ENCODE measurements at regions not wholly inside any gene's neighbourhood (a gene's known extent, or its start where the extent isn't known, plus 50 kb on each side); places are given as distances from the start of the nearest gene placed in this dataset.
A peak's percentile ranks its signal among the peaks of the same experiment; 100 is the strongest.

DNA sequence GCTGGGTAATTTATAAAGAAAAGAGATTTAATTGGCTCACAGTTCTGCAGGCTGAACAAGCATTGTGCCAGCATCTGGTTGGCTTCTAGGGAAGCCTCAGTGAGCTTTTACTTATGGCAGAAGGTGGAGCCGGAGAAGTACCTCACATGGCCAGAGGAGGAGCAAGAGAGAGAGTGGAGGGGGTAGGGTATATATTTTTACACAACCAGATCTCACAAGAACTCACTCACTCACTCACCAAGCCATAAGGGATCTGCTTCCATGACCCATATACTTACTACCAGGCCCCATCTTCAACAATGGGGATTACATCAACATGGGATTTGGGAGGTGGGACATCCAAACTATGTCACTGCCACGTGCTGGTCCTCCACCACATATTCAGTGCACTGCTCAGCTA lies 117.2 kb upstream of the PRNP start:
- no peak overlapping the region for H3K14ac ChIP-seq (ENCODE audit: insufficient read length)
- no peaks in the 10 kb centered on the region; a peak in 1 of 8 replicates for H3K36me3 ChIP-seq (ENCODE audit: control insufficient read depth in 2 of 4, insufficient read depth in 4 of 4, low read length in 3 of 4)
- H2AK5ac ChIP-seq (ENCODE audit: low read depth, low read length): no peak overlapping the region
- peaks cover 0 to 3% (median 1%) of the 10 kb centered on the region in 4 experiments; a peak in 2 of 7 replicates for H3K4me1 ChIP-seq (replicated peaks in 1 of 4; ENCODE audit: control insufficient read depth in 3 of 4, insufficient read depth in 4 of 4, low read length in 3 of 4)
- 88% methylated on average over 2 of the region's 2 CpGs; no CpG with 5 or more reads in 1 of the 2 experiments for WGBS, 2 experiments (ENCODE audit: extremely low coverage in 1 of 2, insufficient coverage in 1 of 2, insufficient read length in 1 of 2, insufficient replicate concordance in 2 of 2, low coverage in 1 of 2, low lambda C conversion rate in 2 of 2, missing lambda C conversion rate in 1 of 2)
- peaks cover 0 to 7% of the 10 kb centered on the region in 2 experiments; a peak in 2 of 4 replicates for H3K9me3 ChIP-seq (ENCODE audit: insufficient read depth in 2 of 2, low read depth in 1 of 2, low read length in 1 of 2)
- H2BK20ac ChIP-seq (ENCODE audit: low read length): no peak overlapping the region
- DNase-seq (ENCODE audit: low read depth in 1 of 2, low spot score in 2 of 2) (peak in 1 of 2 experiments; percentile 63), FAIRE-seq (no peak)
- H3K18ac ChIP-seq (ENCODE audit: extremely low read depth, low read length): no peak overlapping the region; the same call in 1 of the 2 replicates
- H2BK5ac ChIP-seq (ENCODE audit: low read depth, low read length): no peak overlapping the region
- no peak overlapping the region for H4K5ac ChIP-seq (ENCODE audit: insufficient read length, low read depth, low read length)
- CTCF ChIA-PET (ENCODE audit: partially characterized antibody): interaction anchor here (0.6 to 7.5 kb wide), 28 partner anchors 8 to 414 kb away, joined by 3 to 65 read pairs (median 4); no protein-coding TSS in a partner anchor
- no peak overlapping the region for H2BK120ac ChIP-seq (replicated peaks; ENCODE audit: low read depth, low read length)
- no peak overlapping the region for H2AFZ ChIP-seq (ENCODE audit: low read length)
- no peak overlapping the region for H4K91ac ChIP-seq (replicated peaks; ENCODE audit: insufficient read length, low read length)
- no peak overlapping the region for H3K4me2 ChIP-seq (ENCODE audit: insufficient read depth in 1 of 2, low read depth in 2 of 2, low read length in 2 of 2)
- H3K27me3 ChIP-seq (replicated peaks in 1 of 4; ENCODE audit: control insufficient read depth in 3 of 4, extremely low read depth in 1 of 4, insufficient read depth in 3 of 4, low read length in 3 of 4): peaks cover 0 to 1% (median 0%) of the 10 kb centered on the region in 4 experiments; a peak in 1 of 7 replicates
- no peak overlapping the region for H4K8ac ChIP-seq (ENCODE audit: extremely low read depth, insufficient read depth, low read length)
- H3K27ac ChIP-seq (ENCODE audit: low read depth, low read length): no peak overlapping the region
- H3K79me2 ChIP-seq (ENCODE audit: control insufficient read depth in 1 of 2, insufficient read depth in 2 of 2, low read length in 2 of 2): no peaks in the 10 kb centered on the region
- no peak overlapping the region for H3K4me3 ChIP-seq (ENCODE audit: extremely low read depth in 1 of 4, insufficient read depth in 2 of 4, low read depth in 3 of 4, low read length in 4 of 4)
- H3K9ac ChIP-seq (replicated peaks in 1 of 4; ENCODE audit: extremely low read depth in 1 of 4, low read depth in 3 of 4, low read length in 3 of 4): no peak overlapping the region
- H3K23me2 ChIP-seq (ENCODE audit: low read depth, low read length): no peaks in the 10 kb centered on the region
- H3K56ac ChIP-seq (replicated peaks; ENCODE audit: insufficient read length, low read depth, low read length): no peak overlapping the region
- no peak overlapping the region for H3K23ac ChIP-seq (ENCODE audit: insufficient read length)
- H3K4ac ChIP-seq (replicated peaks; ENCODE audit: insufficient read length, low read depth, low read length): no peak overlapping the region
- POLR2A ChIA-PET (ENCODE audit: partially characterized antibody): interaction anchor here (0.5 kb wide), 1 partner anchor 171 kb away, joined by 3 read pairs; no protein-coding TSS in a partner anchor
- peak overlapping the region; percentile 53; the same call in 1 of the 2 replicates for H2BK15ac ChIP-seq (ENCODE audit: low read length)
- H2BK12ac ChIP-seq (ENCODE audit: low read depth, low read length): no peak overlapping the region
- H3K79me1 ChIP-seq (ENCODE audit: low read depth, low read length): no peaks in the 10 kb centered on the region
- H4K20me1 ChIP-seq (replicated peaks in 1 of 2; ENCODE audit: control insufficient read depth in 1 of 2, insufficient read depth in 2 of 2, low read length in 2 of 2): no peaks in the 10 kb centered on the region
- no peak for TF ChIP-seq JUN (IDR thresholded peaks at IDR 0.05; ENCODE audit: low read depth, low read length)
- no peak for TF ChIP-seq HDAC2 (IDR thresholded peaks at IDR 0.05; ENCODE audit: borderline replicate concordance in 1 of 2, low read depth in 2 of 2, low read length in 2 of 2)
- no peak for TF ChIP-seq TBP (IDR thresholded peaks at IDR 0.05; ENCODE audit: low read depth, low read length)
- TF ChIP-seq KDM4A (IDR thresholded peaks at IDR 0.05; ENCODE audit: low read depth, low read length, severe bottlenecking): no peak
- TF ChIP-seq, protein P1, sequence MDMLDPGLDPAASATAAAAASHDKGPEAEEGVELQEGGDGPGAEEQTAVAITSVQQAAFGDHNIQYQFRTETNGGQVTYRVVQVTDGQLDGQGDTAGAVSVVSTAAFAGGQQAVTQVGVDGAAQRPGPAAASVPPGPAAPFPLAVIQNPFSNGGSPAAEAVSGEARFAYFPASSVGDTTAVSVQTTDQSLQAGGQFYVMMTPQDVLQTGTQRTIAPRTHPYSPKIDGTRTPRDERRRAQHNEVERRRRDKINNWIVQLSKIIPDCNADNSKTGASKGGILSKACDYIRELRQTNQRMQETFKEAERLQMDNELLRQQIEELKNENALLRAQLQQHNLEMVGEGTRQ (IDR thresholded peaks at IDR 0.05; ENCODE audit: low read length): no peak
- TF ChIP-seq GABPA (IDR thresholded peaks at IDR 0.05; ENCODE audit: borderline replicate concordance, insufficient read depth, low read length): no peak
- TF ChIP-seq, protein P2, sequence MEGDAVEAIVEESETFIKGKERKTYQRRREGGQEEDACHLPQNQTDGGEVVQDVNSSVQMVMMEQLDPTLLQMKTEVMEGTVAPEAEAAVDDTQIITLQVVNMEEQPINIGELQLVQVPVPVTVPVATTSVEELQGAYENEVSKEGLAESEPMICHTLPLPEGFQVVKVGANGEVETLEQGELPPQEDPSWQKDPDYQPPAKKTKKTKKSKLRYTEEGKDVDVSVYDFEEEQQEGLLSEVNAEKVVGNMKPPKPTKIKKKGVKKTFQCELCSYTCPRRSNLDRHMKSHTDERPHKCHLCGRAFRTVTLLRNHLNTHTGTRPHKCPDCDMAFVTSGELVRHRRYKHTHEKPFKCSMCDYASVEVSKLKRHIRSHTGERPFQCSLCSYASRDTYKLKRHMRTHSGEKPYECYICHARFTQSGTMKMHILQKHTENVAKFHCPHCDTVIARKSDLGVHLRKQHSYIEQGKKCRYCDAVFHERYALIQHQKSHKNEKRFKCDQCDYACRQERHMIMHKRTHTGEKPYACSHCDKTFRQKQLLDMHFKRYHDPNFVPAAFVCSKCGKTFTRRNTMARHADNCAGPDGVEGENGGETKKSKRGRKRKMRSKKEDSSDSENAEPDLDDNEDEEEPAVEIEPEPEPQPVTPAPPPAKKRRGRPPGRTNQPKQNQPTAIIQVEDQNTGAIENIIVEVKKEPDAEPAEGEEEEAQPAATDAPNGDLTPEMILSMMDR (IDR thresholded peaks at IDR 0.05; ENCODE audit: control extremely low read depth in 1 of 3, insufficient read depth in 1 of 3, low read depth in 1 of 3, low read length in 3 of 3): peak; percentile 32 to 59 (median 32)
- TF ChIP-seq CEBPB (IDR thresholded peaks at IDR 0.05; ENCODE audit: low read depth, low read length): no peak
- TF ChIP-seq, protein P3, sequence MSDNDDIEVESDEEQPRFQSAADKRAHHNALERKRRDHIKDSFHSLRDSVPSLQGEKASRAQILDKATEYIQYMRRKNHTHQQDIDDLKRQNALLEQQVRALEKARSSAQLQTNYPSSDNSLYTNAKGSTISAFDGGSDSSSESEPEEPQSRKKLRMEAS (IDR thresholded peaks at IDR 0.05): no peak

Measured in H1 (cell line).